ENCODE measurements at regions not wholly inside any gene's neighbourhood (a gene's known extent, or its start where the extent isn't known, plus 50 kb on each side); places are given as distances from the start of the nearest gene placed in this dataset.

DNA sequence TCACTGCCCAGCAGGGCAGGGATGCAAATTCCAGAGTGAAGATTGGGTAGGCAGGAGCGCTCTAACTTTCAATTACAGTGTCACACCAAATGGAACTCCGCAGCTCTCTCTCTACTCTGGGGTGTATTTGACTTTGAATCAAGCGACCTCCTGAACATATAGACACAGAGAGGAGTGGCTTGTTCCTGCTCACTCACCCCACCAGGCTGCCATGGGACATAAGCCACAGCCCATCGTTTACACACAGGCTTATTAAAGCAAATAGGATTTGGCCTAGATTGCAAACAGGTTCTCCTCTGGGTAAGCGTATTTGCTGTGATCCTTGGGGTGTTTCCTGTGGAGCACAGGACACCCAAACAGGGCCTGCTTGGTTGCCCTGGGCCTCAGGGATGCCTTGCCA, 281.6 kb upstream of the CCL2 start:
- DNase-seq (ENCODE audit: low read depth, low spot score): no peak

DNA sequence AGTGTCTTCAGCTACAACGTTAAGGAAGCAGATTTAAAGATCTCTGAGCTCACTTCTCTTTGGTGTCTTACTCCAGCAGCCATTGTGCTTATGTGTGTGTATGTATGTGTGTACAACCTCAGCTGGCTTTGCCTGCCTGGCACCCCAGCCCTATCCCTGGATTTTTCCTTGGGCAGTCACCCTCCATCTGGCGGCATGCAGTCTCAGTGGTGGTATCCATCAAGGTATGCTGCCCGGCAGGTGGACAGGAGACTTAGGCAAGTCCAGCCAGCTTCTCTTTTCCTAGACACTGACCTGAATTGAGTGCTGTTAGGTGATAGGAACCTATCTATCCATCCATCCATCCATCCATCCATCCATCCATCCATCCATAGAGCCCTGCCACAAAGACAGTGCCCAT, 280.8 kb upstream of the CCL2 start:
- DNase-seq (ENCODE audit: low read depth, low spot score): no peak

DNA sequence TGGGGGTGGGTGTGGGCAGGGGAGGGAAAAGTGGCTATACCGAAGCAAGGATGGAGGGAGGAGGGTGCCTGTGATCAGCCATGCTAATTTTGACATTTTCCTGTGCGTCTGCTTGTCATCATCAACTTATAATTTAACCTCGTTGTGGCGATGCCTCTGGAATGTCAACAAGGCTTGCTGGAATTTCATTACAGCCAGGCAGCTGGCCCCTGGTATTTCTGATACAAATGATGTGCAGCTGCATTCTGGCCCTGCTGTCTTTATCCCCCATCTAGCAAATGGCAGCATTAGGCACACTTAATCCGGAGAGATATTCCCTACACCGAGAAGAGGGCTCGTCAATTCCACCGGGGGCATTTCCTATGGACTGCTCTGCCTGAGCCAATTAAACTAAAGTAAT, 278.3 kb upstream of the CCL2 start:
- no peak for DNase-seq (ENCODE audit: low read depth, low spot score)

DNA sequence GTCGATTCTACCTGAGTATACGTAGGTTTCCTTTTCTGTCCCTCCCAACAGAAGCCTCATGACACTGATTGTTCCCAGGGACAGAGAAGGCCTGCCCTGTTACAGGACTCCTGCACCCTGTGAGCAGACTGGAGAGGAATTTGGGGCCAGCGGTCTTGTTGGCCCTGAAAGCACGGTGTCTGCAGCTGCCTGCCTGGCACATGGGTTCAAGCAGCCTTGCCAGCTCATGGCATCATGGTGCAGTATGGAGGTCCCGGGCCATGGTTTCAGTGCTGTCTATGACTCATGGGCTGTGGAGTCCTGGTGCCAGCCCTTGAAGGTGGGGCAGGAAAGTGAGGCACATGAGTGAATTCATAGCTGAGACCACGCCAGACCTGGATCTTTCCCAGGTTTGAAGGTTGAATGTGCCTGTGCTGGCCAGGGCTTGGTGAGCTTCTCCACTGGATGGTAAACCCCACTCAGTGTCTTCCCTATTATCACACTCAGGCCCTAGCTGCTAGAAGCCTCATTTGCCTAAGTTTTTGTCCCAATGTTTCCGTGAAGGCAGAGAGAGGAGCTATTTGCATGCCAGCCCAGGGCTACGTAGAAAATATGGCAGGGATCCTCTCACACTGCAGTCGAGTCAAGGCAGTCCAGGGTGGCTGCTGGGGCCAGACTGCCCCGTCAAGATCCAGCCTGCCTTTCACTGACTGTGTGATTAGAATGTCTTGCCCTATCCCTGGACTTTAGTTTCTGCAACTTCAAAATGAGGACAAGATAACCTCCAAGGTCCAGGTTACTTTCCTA, 277.2 kb upstream of the CCL2 start:
- no peak for DNase-seq (ENCODE audit: low read depth, low spot score)

DNA sequence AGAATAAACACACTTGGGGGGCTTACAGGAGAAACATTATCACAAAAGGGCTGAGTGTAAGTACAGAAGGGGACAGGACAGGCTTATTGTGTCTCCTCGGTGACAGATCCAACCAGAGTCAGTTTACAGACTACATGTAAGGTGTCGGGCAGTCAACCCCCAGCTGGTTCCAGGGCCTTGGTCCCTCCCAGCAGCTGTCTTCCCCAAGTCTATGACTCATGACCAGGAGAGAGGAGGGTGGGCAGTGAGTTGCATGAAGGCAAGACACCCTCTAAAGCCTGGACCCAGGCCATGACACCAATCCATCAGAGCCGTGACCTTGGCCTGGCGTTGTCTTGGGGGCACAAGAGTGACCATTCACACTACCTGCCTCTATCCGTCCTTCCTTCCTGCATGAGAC, 276.2 kb upstream of the CCL2 start:
- DNase-seq (ENCODE audit: low read depth, low spot score): no peak

DNA sequence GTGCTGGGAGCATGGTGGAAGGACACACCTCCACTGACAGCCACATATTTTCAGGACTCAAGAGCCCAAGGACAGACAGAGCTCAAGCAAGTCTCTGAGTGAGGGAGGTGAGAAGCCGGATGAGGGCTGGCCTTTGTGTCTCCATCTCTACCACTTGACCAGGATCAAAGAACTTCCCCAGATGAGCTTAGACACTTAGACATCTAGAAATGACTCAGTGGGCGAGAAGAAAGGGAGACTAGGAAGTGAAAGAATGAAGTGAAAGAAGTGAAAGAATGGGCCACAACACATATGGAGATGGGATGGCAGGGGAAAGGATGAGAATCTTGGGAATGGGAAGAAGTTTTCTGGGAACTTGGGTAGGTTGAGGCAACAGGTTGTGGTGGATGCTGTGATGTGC, 274.9 kb upstream of the CCL2 start:
- DNase-seq (ENCODE audit: low read depth, low spot score): no peak

DNA sequence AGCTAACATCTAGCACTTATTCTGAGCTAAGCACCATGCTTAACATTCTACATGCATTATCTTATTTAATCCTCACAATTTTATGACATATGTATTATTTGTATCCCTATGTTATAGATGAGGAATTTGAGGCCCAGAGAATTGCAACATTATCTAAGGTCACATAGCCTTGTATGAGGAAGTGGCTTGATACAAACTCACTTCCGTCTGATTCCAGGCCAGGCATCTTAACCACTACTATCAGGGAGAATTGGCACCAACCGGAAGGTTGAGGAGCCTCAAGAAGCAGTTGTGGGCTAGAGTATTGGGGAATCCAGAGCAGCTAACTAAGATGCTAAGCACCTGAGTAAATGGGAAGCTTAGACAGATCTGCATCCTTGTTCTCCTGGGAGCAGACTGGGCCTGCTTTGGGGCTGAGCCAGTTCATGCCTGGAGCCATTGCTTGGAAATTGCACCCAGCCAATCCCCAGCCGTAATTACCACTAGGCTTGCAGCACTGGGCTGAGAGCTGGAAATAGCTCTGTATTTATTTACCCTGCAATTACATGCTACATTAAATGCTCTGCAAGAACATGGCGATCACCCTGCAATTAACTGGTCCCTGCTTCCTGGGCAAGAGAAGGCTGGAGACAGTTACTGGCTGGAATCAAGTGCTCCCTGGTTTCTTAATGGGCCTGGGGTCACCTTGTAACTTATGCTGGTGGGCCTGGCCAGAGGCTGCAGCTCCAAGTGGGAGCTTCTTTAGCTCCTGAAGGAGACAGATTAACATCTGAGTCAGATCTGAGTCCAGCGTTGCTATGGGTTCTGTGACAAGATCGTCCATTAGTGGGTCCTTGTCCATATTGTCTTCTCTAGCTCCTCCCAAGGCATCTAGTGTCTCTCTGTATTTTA, 273.1 kb upstream of the CCL2 start:
- no peak for DNase-seq (ENCODE audit: low read depth, low spot score)

DNA sequence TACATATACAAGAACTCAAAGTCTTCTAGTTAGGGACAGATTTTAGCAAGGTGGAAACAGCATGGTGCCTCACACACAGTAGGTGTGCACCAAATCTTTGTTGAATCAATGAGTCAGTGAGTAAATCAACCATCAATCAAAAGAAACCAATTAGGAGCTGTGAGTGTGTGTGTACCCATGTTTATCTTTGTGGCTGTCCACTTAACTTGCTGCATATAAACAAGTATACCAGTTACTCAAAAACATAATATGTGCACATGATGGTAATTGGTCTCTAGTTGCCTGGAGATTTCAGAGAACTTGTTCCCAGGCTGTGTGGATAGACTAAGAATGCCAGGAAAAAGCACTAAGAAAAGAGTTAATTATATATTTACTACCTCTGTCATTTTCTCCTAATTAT, 272.2 kb upstream of the CCL2 start:
- DNase-seq (ENCODE audit: low read depth, low spot score): no peak

DNA sequence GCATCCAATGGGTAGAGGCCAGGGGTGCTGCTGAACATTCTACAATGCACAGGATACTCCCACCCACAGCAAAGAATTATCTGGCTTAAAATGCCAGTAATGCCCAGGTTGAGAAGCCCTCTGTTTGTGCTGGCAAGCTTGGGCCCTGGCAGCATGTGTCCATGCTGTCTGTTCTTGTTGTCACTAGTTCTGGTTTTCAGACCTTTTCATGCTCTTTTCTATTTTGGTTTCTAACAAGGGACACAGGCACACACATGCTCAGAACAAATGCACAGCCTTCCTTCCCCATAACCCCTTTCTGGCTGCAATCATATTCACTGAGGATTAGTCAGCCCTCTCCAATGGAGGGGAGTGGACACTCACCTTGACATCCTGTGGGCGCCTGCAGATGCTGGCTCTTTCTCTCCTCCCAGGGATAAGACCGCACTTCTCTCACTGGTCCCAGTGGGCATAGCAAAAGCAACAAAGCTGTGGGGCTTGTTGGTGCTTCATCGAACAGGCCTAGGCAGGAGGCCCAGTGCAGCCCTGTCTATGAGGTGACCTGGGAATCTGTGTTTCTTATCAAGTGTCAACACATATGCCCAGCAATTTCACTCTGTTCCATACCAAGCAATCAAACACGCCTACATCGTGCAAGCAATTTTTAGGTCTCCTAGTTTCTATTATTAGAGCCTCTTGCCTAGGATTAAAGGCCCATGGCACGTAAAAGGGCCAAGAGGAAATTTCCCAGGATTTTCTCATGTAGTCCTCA, 271.1 kb upstream of the CCL2 start:
- no peak for DNase-seq (ENCODE audit: low read depth, low spot score)

DNA sequence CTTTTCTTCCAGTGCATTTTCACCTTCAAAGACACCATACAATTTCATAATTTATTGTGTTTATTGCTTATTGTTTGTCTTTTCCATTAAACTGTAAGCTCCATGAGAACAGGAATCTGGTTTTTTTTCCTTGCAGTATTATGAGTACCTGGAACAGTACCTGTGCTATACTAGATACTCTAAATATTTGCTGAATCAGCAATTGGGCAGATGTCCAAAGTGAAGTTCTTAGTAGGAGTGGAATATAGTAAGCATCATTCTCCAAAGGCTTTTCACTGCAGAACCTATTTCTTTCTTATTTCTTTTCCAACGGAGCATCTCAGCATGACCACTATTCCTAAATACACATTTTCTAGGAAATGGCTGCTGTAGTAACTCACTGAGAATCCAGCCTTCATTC, 269.0 kb upstream of the CCL2 start:
- DNase-seq (ENCODE audit: low read depth, low spot score): no peak

DNA sequence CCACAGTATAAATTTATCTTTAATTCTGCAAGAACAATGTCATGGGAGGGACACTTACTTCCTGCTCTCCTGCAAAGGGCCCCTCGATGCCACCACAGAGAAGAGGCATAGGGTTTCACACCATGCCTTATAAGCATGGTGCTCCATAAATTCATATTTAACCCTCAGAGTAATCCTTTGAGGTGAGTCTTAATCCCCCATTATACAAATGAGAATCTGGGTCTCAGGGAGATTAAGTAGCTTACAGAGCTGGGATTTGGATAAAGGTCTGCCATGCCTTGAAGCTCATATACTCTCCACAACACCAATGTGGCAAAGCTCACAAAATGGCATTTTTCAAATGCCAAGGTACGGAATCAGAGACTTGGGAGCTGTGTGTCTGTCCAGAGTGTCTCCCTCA, 268.5 kb upstream of the CCL2 start:
- no peak for DNase-seq (ENCODE audit: low read depth, low spot score)

DNA sequence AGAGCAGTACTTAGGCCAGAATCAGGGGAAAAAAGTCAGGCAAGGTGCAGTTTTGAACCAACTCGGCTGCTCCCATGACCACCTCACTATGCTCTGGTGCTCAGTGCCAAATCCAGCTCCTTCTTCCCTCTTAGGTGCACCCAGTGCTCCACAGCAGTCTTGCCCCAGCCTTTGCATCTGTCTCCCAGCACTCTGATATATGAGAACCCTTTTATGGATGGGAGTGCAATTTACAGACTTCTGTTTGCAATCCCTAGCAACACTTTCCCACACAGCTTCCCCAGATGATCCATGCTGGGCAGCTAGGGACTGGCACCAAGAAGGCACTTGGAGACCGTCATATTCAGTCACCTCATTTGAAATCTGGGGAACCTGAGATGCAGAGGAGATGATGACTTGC, 267.9 kb upstream of the CCL2 start:
- no peak for DNase-seq (ENCODE audit: low read depth, low spot score)

DNA sequence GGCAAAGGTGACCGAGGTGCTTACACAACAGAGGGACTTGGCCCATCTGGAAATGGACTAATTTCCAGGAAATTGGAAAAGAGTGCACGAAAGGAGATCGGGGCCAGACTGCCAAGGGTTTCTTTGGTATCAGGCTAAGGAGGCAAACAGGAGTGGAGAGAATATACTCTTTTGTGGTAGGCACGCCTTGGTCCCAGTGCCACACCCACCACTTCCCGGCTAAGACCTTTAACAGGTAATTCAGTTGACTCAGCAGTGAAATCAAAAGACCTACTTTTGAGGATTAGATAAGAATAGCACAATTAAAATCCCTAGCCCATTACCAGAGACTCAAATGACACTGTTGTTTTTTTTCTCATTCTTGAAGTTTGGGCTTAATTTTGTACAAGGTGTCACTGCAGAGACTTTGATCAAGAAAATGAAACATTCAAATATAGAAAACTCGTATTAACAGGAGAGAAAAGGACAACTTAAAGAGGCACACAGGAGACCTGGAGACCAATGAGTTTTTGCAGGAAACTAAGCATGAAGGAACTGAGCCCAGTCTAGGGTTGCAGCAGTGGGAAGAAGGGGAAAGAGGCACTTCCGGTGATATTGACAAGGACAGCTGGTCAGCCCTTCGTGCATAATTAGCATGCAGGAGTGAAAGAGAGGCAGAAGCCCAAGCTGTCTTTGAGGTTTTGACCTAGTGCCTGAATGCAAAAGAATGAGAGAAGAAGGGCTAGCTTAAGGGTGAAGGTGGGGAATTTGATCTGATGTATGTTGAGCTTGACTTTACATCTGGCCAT, 265.5 kb upstream of the CCL2 start:
- DNase-seq (ENCODE audit: low read depth, low spot score): no peak

DNA sequence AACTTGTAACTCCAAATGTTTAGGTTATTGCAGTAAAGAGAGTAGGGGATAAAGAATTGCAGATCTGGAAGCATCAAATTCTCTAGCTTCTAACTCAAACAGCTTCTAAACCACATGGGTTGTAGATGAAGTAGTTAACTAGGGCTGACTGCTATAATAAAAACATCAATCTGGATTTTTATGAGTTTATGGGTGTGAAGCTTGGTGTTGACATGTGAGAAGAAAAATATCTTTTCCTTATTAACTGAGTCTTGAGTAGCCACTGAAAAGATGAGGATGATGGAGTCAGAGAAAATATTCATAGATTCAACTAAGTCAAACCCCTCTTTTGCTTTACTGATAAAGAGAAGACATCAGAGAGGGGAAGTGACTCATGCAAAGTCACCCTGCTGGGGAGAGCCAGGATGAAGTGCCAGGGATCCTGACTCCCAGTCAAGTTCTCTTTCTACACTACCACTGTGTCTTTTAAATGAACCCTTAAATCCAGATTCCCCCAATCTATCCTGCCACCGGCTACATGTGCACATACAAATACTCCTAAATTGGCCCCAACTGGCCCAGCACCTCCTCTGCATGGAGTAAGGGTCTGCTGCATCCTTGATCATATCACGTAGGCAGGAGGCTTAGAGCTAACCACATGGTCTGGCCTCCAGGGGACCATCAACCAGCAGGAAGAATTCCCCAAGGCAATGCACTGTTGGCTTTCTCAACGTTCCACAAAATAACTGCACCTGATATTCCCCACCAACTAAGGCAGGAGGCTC, 264.0 kb upstream of the CCL2 start:
- DNase-seq (ENCODE audit: low read depth, low spot score): no peak

DNA sequence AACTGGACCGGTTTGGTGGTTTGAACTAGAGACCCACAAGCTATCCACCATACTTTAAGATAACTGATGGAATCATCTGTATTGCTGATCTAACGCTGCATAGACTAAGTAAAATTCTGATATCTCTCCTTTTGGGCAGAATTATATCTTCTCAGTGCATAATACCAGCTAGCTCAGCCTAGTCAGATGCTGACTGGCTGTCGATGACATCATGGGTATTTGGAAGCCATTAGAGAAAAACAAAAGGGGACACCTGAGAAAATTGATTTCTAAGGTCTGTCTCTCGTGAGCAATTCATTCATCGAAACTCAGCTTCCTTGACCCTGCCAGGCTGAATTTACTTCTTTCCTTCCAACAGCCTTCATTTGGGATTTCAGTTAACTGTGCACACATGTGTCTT, 263.0 kb upstream of the CCL2 start:
- DNase-seq (ENCODE audit: low read depth, low spot score): no peak

DNA sequence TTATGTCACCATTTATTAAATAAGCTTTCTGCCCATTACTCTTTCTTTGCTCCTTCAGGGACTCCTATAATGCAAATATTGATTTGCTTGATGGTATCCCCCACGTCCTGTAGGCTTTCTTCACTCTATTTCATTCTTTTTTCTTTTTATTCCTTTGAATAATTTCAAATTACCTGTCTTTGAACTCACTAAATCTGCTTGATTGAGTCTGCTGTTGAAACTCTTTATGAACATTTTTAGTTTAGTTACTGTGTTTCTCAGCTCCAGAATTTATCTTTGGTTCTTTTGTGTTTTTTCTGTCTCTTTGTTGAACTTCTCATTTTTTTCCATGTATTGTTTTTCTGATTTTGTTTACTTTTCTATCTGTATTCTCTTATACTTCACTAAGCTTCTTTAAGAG, 254.4 kb upstream of the CCL2 start:
- DNase-seq (ENCODE audit: low read depth, low spot score): no peak

DNA sequence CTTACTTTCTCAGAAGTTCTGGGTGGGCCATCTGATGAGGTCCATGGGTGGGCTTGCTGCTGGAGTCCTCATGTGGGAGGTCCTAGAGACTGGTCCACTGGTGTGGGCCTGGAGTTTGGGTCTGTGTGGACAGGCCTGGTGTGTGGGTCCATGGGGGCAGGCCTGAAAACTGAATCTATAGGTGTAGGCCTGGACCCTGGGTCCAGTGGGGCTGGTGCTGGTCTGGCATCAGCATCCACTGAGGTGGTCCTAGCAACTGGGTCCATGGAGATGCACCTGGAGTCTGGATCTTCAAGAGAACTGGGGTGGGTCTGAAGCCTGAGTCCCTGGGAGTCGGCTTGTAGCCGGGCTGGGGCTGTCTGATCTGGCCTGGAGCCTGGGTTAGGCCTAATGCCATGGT, 253.8 kb upstream of the CCL2 start:
- no peak for DNase-seq (ENCODE audit: low read depth, low spot score)

DNA sequence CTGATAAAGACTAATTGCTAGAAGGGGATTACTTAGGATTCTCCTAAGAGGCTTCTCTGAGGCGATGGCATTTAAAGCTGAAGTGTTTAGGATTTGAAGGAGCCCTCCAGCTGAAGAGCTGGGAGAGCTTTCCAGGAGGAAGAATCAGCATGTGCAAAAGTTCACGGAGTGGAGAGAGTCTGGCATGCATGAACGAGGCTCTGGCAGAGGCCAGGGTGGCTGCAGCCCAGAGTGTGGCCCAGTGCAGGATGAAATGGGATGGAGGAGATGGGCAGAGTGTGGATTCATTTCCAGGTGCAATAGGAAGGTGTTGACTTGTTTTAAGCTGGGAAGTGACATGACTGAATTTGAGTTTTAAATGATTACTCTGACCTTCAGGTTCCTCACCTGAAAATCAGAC, 249.0 kb upstream of the CCL2 start:
- DNase-seq (ENCODE audit: low read depth, low spot score): no peak

DNA sequence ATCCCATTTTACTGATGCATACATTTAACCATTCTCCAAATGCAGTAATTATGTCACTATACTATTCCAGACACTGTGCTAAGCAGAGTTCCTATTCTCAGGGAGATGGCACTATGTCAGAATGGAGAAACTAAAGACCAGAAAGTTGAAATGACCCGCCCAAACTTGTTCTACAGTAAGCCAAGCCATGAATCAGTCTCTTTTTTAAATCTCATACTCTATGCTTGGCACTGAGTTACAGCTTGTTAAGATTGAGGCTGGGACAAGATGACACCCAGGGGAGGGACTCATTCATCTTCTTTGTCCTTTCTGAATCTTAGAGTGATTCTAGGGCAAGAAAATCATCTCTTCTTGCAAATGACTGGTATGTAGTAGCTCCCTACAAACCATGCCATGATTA, 247.0 kb upstream of the CCL2 start:
- no peak for DNase-seq (ENCODE audit: low read depth, low spot score)

DNA sequence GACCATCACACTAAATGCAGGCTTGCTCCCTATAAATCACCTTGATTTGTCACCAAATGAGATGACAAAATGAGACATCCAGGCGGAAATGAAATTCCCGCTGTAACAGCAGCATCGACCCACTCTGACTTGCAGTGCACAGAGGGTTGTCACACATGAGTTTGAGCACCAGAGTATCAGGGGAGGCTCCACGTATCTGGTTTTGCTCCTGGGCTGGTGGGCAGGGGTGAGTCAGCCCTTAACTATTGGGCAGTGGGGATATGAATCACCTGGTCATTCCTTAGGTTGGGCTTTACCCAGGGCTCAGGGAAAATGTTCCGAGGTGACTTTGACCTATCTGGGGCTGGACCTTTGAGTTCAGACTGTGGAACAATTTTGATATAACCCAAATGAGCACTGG, 245.2 kb upstream of the CCL2 start:
- DNase-seq (ENCODE audit: low read depth, low spot score): no peak

DNA sequence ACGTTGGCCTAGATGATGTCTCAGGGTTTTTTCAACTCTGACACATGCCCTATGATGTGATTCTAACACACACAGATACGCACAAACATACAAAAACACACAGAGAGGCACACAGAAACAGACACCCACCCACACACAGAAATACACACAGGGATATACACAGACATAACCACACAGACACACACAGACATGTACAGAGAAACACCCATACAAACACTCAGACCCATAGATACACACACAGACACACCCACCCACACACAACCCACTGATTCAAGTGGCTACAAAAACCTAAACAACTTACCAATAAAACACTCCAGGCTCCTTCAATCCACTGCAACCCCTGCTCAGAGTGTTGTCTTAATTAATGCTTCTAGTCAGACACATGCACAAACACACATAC, 244.6 kb upstream of the CCL2 start:
- no peak for DNase-seq (ENCODE audit: low read depth, low spot score)
